Right cardiac atrium (tissue), 5 donors: ENCODE measurements at regions not wholly inside any gene's neighbourhood (a gene's known extent, or its start where the extent isn't known, plus 50 kb on each side); places are given as distances from the start of the nearest gene placed in this dataset.
A peak's percentile ranks its signal among the peaks of the same experiment; 100 is the strongest.
"Not testable (repeated sequence)": the region's sequence is repeated elsewhere in the genome, so short reads cannot be mapped to it uniquely, and the experiment has no call there.

ENCODE experiments used
- ATAC-seq, 2 donors: fragments of 200-7000 bp; cut with Tn5 transposase; one replicate each; pipeline versions ENCODE4 v1.8.0 to v1.9.1; 2020; ENCODE audit warnings: moderate library complexity in 2 of 2, mild to moderate bottlenecking in 1 of 2
- DNase-seq, 3 donors: peaks; one replicate each; pipeline ENCODE4 v3.0.0-alpha.2; 2020
- H3K27ac ChIP-seq: one replicate; pipeline ENCODE4 v1.5.1; 2013; ENCODE audit warnings: mild to moderate bottlenecking, low read length, control low read depth, moderate library complexity
- H3K27me3 ChIP-seq: one replicate; pipeline ENCODE4 v1.6.1; 2013; ENCODE audit not compliant: control insufficient read depth, insufficient read depth
- H3K4me1 ChIP-seq: one replicate; pipeline ENCODE4 v1.6.1; 2013; ENCODE audit warnings: low read length; ENCODE audit not compliant: control insufficient read depth, insufficient read depth
- H3K4me3 ChIP-seq: one replicate; pipeline ENCODE4 v1.5.1; 2013; ENCODE audit warnings: low read length, control low read depth
- H3K9me3 ChIP-seq: one replicate; pipeline ENCODE4 v1.6.1; 2013; ENCODE audit warnings: low read length; ENCODE audit not compliant: control insufficient read depth
- WGBS: extraction: QIAGEN DNeasy Blood & Tissue Kit; methylation state at CpG from one replicate; pipeline ENCODE4 v1.1.7; 2013; 5-methylcytosine and 5-hydroxymethylcytosine counted together
- intact Hi-C, 4 donors: fragments of 100-400 bp; cut with DNase I; formaldehyde crosslinking; loops; one replicate each; pipeline versions ENCODE4 v1.11.0 to v1.14.0; 2022 to 2023
- donor health status: healthy with polysubstance abuse.
- donor health status: DM: no; HTN: yes; CAD: no.
- donor health status: DM: no; HTN: no; CAD: no.
- donor health status: DM: no; HTN: yes; CAD: no; lungs with severe emphysema.
- donor health status: DM: yes; HTN: yes; CAD: no.

GRCh38 chr4:127445471-127445870 is 187.3 kb upstream of the INTU start:
- Histone ChIP-seq H3K27ac (no peak overlapping the region), H3K4me3 (no peak overlapping the region), H3K9me3 (no peaks in the 10 kb centered on the region), H3K4me1 (no peaks in the 10 kb centered on the region), H3K27me3 (no peaks in the 10 kb centered on the region)
- intact Hi-C loops = no loop called here
- no peak for ATAC-seq
- no peak for DNase-seq
- 50% methylated on average over 3 of the region's 3 CpGs for WGBS

GRCh38 chr4:127446427-127446885 is 186.3 kb upstream of the INTU start:
- ATAC-seq (peak in 1 of 2 donors; percentile 33), DNase-seq (no peak)
- no peaks in the 10 kb centered on the region for H3K4me1 ChIP-seq
- intact Hi-C loops = no loop called here
- H3K27ac ChIP-seq = no peak overlapping the region
- no peak overlapping the region for H3K4me3 ChIP-seq
- no peaks in the 10 kb centered on the region for H3K27me3 ChIP-seq
- 58% methylated on average over 4 of the region's 4 CpGs for WGBS
- no peaks in the 10 kb centered on the region for H3K9me3 ChIP-seq

- intact Hi-C loops = no loop called here
- Histone ChIP-seq H3K4me3 (no peak overlapping the region), H3K9me3 (no peaks in the 10 kb centered on the region), H3K27ac (no peak overlapping the region), H3K27me3 (no peaks in the 10 kb centered on the region), H3K4me1 (no peaks in the 10 kb centered on the region)
- DNase-seq = no peak
- ATAC-seq = no peak
- WGBS = 72% methylated on average over 1 of the region's 1 CpG
These were observed 183.8 kb upstream of the INTU start for GRCh38 chr4:127448986-127449385.

GRCh38 chr4:127449449-127449848 is 183.3 kb upstream of the INTU start:
- DNase-seq (no peak), ATAC-seq (no peak)
- Histone ChIP-seq H3K27me3 (no peaks in the 10 kb centered on the region), H3K9me3 (no peaks in the 10 kb centered on the region), H3K4me3 (no peak overlapping the region), H3K27ac (no peak overlapping the region), H3K4me1 (no peaks in the 10 kb centered on the region)
- intact Hi-C loops = no loop called here

- H3K27me3 ChIP-seq = no peaks in the 10 kb centered on the region
- H3K4me3 ChIP-seq = no peak overlapping the region
- H3K27ac ChIP-seq = no peak overlapping the region
- WGBS = 70% methylated on average over 1 of the region's 1 CpG
- no peaks in the 10 kb centered on the region for H3K9me3 ChIP-seq
- ATAC-seq (no peak), DNase-seq (no peak)
- intact Hi-C loops = no loop called here
- no peaks in the 10 kb centered on the region for H3K4me1 ChIP-seq
These were observed 182.5 kb upstream of the INTU start for GRCh38 chr4:127450276-127450675.

- intact Hi-C loops = no loop called here
- WGBS = 51% methylated on average over 6 of the region's 6 CpGs
These were observed 168.9 kb upstream of the INTU start for GRCh38 chr4:127463883-127464282.

GRCh38 chr4:127469542-127469941 is 163.2 kb upstream of the INTU start:
- Histone ChIP-seq H3K4me3 (no peak overlapping the region), H3K27me3 (no peaks in the 10 kb centered on the region), H3K9me3 (no peaks in the 10 kb centered on the region), H3K27ac (no peak overlapping the region), H3K4me1 (no peaks in the 10 kb centered on the region)
- WGBS = 72% methylated on average over 1 of the region's 1 CpG
- ATAC-seq = no peak
- DNase-seq = no peak
- intact Hi-C loops = no loop called here

More at GRCh38 chr4:127463883-127464282, 168.9 kb upstream of the INTU start:
- ATAC-seq = no peak
- Histone ChIP-seq H3K4me1 (no peaks in the 10 kb centered on the region), H3K27ac (no peak overlapping the region), H3K4me3 (no peak overlapping the region), H3K27me3 (no peaks in the 10 kb centered on the region), H3K9me3 (no peaks in the 10 kb centered on the region)
- DNase-seq = peak in 1 of 3 donors; percentile 26

GRCh38 chr4:127469959-127470809 is 162.6 kb upstream of the INTU start:
- no peaks in the 10 kb centered on the region for H3K9me3 ChIP-seq
- no peaks in the 10 kb centered on the region for H3K4me1 ChIP-seq
- WGBS = 96% methylated on average over 31 of the region's 31 CpGs
- DNase-seq (peak in 2 of 3 donors; percentile 11 to 49), ATAC-seq (no peak)
- intact Hi-C loops = no loop called here
- H3K4me3 ChIP-seq = no peak overlapping the region
- no peaks in the 10 kb centered on the region for H3K27me3 ChIP-seq
- H3K27ac ChIP-seq = no peak overlapping the region

- H3K4me3 ChIP-seq, H3K9me3 ChIP-seq, intact Hi-C loops, H3K27ac ChIP-seq, ATAC-seq, H3K27me3 ChIP-seq, DNase-seq, H3K4me1 ChIP-seq: not testable (repeated sequence)
- 93% methylated on average over 3 of the region's 3 CpGs for WGBS
These were observed 154.5 kb upstream of the INTU start for GRCh38 chr4:127478271-127478670.

- ATAC-seq (no peak), DNase-seq (no peak)
- intact Hi-C loops = no loop called here
- Histone ChIP-seq H3K4me1 (no peaks in the 10 kb centered on the region), H3K27me3 (no peaks in the 10 kb centered on the region), H3K9me3 (no peaks in the 10 kb centered on the region), H3K27ac (no peak overlapping the region), H3K4me3 (no peak overlapping the region)
These were observed 153.6 kb upstream of the INTU start for GRCh38 chr4:127479031-127479622.

GRCh38 chr4:127482049-127482448 is 150.7 kb upstream of the INTU start:
- Histone ChIP-seq H3K27me3 (no peaks in the 10 kb centered on the region), H3K4me1 (no peaks in the 10 kb centered on the region), H3K27ac (no peak overlapping the region), H3K9me3 (no peaks in the 10 kb centered on the region), H3K4me3 (no peak overlapping the region)
- DNase-seq (no peak), ATAC-seq (no peak)
- 67% methylated on average over 1 of the region's 1 CpG for WGBS
- intact Hi-C loops = no loop called here
